Stimulated activated CD8-positive, alpha-beta memory T cell treated with anti-CD3 and anti-CD28 coated beads, Interleukin-7, amount 100 ng/mL, for 48 hours (primary cell): ENCODE measurements at regions not wholly inside any gene's neighbourhood (a gene's known extent, or its start where the extent isn't known, plus 50 kb on each side); places are given as distances from the start of the nearest gene placed in this dataset.

ENCODE experiments used
- DNase-seq, 2 donors: peaks; one replicate each; pipeline ENCODE4 v3.0.0-alpha.2; 2020; ENCODE audit warnings: low read depth in 1 of 2; ENCODE audit errors: extremely low read depth in 1 of 2

DNA sequence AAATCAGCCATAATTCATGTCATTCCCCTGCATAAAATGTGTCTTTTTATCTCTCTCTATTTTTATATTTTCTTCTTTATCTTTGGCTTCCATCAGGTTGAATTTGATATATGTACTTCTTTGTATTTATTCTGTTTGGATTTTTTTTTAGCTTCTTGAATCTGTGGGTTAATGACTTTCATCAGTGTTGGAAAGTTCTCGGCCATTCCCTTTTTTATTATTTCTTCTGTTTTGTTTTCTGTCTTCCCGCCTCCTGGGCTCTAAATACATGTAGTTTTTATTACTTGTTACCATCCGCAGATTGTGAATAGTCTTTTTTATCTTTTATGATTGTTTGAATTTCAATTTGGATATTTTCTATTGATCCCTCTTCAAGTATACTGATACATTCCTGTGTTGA is 637.5 kb downstream of the NPHP4 start:
- no peak for DNase-seq

DNA sequence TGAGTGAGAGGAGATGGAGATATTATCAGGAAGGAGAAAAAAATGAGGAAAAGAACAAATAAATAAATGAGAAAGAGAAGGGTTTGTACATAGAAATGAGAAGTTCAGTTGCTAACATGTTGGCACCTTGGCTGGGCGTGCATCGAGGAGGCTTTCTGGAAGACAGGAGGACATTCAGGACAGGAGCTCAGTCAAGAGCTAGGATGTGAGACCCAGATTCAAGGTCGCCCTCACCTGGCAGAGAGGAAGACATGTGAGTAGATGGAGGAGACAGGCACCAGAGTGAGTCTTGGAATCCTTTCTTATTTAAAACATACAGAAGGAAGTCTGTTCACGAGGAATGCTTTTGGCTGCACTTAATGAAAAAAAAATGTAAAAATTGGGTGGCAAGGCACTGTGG is 640.9 kb downstream of the NPHP4 start:
- no peak for DNase-seq

DNA sequence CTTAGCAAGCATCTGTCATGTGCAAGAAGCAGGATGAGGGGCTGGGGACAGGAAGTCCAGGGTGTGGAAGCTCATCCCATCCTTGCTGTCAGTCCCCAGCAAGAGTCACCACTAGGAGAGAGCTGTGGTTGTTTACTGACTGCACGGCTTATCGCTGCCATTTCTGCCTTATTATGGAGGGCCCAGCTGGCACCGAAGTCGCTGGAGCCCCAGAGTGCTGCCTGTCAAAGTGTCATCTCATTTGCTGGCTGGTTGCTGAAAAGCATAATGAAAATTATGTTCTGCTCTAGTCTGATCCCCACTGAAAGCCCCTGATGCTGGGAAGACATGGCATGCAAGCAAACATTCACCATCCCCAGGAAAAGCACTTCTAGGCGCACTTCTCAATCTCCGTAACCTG is 642.7 kb downstream of the NPHP4 start:
- no peak for DNase-seq

DNA sequence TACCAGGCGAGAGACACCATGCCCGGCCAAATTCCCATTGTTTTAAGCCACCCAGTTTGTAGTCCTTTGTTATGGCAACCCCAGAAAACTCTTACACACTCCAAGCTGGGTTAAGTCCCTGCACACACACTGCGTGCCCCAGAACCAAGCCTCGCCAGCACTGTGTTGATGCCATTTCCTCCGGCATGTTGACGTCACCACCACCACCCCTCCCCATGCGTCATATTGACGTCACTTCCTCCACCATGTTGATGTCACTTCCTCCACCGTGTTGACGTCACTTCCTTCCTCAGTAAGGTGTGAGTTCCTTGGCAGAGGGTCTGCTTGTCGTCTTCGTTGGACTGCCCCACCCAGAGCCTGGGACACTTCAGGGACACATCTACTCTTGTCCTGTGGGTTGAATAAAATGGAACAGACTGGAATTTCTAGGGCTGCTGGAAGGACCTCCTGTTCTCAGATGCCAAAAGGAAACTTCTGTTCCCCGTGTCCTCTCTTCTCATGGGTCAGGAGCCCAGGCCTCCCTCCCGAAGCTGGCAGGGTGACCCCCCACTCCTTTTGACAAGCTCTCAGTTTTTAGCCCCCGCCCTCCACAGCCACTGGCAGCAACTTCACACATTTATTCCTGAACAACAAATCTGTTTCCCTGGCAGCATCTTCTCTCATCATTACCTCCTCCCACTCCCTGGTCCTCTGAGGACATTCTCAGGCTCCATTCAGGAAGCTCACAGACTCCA is 643.3 kb downstream of the NPHP4 start:
- no peak for DNase-seq

DNA sequence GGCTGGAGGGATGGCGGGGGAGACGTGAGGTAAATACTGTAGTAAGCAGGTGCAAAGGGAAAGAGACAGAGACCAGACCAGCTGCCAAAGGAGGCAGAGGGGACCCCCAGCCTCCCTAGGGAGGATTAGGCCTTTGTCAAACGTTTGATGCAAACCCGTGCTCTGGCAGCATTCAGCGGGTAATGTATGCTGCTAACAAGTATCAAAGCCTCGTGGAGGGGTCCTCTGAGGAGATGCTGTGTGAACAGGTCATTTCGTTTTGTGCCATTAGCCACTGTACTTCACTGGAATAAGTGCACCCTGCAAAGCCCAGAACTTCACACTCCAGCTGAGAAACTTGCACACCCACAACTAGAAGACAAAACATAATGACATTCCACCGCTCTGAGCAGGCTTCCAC is 644.5 kb downstream of the NPHP4 start:
- no peak for DNase-seq

DNA sequence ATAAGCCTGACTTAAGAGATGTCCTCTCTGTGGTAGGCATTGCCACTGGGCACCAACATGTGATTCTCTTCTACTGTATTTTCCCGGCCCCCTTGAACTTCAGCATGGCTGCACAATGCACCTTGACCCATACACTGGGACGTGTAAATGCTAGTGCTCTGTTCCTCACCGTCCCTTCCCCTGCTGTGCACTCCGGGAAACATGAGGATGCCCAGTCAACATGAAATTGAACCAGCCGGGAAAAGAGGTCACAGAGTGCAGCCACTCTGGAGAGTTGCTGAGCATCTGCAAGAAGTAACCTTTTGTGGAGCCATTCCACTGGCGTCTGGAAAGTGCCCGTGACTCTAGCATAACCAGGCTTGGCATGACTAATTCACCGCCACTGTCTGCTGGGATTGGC is 646.7 kb downstream of the NPHP4 start:
- no peak for DNase-seq

DNA sequence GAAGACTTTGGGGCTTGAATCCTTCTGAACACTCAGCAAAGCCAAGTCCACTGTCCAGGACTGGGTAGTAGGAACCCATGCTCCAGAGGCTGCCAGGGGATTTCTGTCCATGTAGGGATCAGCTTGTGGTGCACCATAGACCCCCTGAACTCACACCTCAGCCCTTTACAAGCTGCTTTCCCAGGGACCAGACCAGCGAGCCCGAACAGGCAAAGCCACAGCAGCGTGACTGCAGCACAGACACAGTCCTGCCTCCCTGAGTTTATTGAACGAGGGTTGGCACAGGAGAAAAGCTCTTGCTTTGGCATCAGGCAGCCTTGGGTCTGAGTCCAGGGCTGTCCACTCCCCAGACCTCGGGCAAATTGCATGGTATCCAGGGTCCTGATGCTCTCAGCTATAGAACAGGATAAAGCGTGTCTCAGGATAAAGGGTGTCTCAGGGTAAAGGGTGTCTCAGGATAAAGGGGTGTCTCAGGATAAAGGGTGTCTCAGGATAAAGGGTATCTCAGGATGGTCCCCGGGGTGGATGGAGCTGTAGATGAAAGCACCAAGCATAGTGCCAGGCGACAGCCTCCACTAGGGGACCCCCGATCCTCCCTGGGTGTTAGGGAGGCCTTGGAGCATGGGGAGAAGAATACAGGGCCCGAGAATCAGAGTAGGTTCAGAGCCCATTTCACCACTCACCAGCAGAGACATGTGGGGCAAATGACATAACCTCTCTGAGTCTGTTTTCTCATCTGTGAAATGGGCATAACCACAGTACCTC is 648.8 kb downstream of the NPHP4 start:
- DNase-seq: no peak

DNA sequence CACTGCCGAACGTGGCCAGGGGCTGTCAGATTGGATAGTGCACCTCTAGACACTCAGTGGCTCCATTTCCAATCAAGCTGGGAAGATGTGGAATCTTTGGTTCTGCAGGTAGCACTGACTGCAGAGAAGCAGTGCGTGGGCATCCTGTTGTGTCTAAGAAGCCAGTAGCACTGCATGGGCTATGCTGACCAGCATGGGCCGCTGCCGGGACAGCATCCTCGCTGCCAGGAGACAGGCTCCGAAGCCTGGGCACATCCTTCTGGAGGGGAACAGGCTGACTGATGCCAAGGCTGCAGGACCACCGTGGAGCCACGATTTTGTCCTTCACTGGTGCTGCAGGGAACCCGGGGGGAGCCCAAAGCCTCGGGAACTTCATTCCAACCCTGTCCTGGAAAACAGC is 649.4 kb downstream of the NPHP4 start:
- DNase-seq: no peak

DNA sequence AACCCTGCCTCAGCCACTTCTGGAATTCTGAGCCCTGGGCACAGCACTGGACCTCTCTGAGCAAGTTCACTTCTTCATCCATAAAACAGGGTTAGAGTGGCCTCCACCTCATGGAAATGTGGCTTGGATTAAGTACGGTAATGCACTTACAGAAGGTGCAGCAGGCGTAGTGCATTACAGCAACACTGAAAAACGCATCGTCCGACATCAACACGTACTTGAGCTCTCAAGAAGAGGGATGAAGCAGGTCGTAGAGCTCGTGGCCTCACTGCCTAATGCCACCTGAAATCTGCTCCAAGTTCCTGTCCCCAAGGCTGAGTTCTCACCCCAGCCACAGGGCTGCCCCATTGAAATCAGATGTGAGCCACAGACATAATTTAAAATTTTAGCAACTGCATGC is 650.1 kb downstream of the NPHP4 start:
- DNase-seq: no peak

DNA sequence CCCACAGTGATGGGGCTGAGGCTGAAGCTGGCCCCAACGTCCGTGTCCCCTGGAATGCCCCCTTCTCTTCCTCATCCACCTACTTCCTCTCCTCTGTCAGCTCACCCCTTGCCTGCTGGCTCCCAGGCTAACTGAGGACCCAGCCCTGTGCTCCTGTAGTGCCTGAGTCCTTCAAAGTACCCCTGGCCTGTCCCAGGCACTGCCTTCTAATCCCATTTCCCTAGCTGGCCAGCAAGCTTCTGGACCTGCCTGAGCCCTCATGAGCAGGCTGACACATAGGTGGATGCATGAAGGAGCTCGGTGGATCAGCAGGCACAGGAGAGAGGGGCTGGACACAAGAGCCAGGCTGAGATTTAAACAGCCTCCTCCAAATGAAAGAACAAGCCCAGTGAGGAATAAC is 650.8 kb downstream of the NPHP4 start:
- DNase-seq: no peak

DNA sequence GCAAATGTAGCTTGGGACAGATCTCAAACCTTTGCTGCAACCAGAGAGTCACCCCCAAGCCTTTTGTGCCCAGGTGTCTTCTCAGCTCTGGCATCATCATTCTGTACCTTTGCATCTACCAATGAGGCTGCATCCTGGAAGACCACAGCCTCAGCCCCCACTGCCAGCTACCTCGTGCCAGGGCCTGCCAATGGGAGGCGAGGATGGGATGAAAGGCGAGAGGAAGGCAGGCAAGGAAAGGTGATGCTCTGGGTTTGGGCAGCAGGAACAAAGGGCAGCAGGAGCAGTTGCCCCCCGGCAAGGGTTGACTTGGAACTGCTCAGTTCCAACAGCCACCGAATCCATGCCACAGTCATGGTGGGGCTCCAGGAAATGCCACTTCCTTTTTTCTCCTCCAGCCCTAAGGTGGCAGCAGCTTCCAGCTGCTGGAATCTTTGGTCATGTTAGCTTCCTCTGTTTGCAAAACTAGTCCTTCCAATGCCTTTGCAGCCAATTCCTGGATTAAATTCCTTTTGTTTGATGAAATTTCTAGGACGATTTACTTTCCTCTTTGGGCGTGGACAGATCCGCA is 651.6 kb downstream of the NPHP4 start:
- DNase-seq: no peak

DNA sequence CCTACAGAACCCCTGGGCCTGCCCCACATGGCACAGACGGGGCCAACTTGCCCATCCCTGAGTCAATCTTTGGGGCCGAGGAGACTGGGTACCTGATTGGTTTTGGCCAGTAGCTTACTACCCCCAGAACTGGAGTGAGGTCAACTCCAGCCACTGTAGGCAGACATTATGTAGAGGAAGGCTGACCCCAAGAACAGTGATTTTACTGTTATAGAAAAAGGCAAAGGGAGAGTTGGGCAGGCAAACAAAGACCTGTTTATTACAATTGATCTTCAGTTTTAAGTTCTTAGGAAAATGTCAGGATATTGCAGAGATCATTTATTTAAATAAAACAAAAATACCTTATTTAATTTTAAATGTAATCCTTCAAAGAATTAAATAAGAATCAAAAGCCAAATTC is 653.8 kb downstream of the NPHP4 start:
- no peak for DNase-seq

DNA sequence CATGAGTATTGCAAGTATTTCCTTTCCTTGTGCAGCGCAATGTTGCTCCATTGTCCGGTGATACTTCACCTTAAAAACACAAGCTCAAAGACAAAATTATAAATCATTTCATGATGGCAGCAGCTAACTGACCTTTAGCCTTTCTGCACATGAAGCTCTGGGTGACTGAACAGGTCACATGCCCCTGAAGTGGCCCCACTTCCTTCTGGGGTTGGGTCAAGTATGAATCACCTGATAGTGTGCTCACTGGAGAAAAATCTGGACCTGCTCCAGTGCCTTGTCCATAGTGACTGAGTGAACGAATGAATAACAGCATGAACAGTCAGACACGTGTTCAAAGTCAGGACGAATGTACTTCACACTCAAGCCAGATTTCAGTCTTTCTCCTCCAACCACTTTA is 658.9 kb downstream of the NPHP4 start:
- no peak for DNase-seq

DNA sequence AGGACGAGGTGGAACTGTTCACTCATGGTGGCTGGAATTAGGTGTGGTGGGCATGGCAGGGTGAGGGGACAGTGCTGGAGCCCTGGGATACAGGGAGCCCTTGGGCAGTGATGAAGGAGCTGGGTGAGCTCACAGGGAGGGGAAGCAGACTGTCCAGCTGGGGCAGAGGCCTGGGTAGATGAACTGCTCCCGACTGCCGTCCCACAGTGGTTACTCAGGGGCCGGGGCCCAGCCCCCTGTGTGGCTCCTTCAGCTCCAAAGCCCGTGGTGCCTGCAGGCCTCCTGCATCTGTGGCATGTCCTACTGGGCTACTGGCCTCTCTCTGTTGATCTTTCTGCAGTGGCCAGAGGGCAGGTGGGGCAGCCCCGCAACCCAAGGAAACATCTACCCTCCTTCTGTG is 661.1 kb downstream of the NPHP4 start:
- no peak for DNase-seq

DNA sequence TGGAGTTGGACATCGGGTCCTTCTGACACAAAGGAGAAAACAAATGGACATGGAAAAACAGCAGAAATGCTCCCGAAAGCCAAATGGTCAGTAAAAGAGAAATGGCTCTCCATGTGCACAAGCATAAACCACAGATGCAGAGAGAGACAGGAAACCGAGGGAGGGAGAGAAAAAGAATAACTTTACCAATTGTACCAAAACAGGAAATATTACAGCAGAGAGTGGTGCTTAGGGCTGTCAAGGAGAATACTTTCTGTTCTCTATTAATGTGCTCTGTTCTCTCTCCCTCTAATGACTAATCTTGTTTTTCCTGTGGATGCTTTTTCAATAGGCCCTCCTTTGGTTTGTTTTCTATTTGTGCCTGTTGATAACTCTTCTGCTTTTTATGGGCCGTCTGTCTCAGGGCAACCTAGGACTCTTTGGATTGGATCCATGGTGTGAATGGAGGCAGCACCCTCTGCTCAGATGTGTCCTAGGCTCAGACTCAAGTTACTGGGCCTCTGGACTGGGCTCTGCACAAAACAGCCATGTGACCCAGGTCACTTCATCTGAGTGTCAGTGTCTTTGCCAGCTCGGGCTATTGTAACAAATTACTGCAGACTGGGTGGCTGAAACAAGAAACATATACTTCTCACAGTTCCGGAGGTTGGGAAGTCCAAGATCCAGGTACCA is 663.0 kb downstream of the NPHP4 start:
- no peak for DNase-seq

DNA sequence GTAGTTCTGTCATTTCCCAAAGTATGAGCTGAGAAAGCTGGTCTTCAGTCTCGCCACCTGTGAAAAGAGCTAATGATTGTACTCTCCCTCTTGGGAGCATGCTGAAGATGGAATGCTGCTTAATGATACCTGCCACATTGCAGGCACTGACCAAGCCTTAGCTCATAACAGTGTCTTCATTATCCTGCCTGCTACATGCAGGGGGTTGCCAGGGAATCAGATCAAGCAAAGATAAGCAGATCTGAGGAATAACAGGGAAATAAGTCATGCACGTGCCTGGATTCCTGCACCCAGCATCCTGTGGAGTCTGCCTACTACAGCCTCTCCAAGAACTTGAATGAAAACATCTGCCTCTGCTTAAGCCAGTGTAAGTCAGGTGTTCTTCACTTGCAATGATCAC is 667.3 kb downstream of the NPHP4 start:
- no peak for DNase-seq

DNA sequence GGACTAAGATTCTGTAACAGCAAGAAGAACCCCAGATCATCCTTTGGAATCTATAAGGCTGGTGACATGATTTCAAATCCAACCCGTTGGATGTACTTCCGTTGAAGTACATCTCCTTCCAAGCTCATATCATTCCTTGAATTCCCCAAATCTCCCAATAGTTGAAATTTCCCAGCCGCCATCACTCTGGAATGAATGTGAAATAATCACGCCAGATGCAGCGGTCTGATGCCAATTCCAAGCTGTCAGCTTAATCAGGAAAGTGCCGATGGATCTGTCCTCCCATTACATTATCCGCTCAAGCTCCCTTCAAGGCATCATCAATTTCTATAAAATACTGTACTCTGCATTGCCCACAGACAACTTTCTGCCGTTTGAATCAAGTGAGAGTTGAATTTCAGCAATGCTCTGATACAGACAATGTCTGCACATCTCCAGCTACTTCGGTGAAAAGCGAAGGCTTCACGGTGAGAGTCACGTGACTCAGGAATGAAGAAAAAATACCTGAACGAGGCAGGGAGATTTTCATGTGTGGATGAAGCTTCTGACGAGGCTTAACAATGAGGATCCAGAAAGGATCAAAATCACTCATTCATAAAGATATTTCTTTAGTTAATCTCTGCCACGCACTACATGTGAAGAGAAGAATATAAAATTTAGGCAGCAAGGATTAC is 663.9 kb downstream of the AJAP1 start:
- DNase-seq: no peak

DNA sequence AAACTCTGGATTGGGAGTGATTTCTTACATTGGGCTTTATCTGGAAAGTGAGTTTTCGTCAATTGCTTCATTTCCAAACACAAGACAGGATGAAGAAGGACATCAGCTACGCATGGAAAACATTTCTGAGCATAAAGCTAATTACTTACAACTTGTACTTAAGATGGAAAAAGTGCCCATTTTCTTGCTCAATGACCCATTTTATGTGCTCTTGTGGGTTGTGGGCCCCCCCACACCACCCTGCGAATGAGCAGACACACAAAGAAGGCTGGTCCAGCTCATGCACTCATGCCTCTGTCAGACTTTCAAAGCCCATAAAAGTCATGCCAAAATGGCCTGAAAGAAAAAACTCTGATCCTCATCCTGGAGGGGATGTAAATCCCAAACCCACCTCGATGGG is 663.0 kb downstream of the AJAP1 start:
- no peak for DNase-seq

DNA sequence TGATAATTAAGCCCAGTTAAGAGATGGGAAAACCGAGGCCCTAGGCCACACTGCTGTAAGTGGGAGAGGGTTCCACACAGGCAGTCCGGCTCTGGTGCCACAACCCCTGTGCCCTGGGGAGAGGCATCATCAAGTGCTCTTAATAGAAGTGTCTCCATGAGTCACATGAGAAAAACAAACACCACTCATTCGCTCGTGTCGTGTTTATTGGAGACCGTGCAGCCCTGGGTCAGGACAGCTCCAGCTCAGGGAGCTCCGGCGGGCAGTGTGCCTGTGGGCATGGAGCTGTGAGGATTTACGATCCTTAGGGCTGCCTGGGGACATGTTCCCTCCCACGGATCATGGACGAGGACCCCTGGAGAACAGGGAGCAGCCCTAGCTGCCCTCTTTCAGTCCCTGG is 658.5 kb downstream of the AJAP1 start:
- no peak for DNase-seq

DNA sequence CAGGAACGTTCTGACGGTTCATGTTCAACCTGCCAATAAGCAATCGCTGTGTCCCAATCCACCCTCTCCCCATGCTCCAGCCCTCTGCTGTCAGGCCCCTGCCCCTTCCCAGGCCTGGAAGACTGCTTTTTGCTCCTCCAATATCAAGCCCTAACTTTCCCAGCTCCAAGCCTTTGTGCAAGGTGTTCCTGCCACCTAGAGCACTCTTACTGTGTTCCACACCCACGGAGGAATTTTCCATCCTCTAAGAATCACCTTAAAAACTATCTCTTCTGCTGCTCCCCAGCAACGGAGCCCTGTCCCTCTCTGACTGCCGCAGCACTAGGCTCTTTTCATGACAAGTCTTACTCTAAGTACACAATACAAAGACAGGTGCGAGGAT is 657.9 kb downstream of the AJAP1 start:
- DNase-seq: no peak

DNA sequence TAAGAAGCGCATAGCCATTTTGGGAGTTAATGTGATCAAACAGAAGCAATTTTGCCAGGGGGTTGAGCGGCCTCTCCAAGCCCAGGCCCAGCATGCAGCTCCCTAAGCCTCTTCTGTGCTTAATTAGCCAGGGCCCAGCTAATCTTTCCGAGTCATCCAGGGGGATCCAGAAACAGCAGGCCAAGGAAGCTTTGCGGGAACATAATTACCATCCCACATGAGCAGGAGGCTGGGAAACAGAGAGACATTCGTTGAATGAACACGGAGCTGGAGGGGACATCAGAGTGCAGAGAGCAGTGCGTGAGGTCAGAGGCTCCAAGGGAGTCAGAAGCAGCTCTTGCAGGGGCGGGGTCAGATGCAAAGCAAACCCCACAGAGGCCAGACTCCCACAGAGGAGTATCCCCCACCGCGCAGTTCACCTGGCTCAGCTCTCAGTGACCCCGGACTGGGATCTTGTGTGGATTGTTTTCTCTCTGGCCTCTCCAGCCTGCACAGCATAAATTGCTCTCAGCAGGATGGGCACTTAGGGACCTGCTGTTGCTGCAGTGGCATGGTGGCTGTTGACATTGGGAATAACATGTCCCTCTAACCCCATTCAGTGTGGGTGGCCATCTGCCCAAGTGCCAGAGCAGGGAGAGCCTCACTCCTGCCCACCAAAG is 657.4 kb downstream of the AJAP1 start:
- no peak for DNase-seq
